ENCODE measurements at regions not wholly inside any gene's neighbourhood (a gene's known extent, or its start where the extent isn't known, plus 50 kb on each side); places are given as distances from the start of the nearest gene placed in this dataset.

DNA sequence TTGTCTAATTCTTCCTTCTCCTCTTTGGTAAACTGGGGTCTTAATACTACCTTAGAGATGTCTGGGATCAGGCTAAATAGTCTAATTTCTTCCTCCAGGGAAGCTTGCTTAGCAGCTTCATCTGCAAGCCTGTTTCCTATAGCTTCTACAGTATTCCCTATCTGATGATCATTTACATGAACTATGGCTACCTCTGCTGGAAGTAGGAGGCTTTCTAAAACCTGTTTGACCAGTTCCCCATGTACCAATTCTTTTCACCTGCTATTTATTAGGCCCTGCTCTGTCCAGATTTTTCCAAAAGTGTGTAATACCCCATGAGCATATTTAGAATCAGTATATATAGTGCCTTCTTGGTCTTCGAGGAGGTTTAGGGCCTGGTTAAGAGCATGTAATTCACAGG, 619.8 kb downstream of the HINT1 start (continued):
- TF ChIP-seq, protein P1, sequence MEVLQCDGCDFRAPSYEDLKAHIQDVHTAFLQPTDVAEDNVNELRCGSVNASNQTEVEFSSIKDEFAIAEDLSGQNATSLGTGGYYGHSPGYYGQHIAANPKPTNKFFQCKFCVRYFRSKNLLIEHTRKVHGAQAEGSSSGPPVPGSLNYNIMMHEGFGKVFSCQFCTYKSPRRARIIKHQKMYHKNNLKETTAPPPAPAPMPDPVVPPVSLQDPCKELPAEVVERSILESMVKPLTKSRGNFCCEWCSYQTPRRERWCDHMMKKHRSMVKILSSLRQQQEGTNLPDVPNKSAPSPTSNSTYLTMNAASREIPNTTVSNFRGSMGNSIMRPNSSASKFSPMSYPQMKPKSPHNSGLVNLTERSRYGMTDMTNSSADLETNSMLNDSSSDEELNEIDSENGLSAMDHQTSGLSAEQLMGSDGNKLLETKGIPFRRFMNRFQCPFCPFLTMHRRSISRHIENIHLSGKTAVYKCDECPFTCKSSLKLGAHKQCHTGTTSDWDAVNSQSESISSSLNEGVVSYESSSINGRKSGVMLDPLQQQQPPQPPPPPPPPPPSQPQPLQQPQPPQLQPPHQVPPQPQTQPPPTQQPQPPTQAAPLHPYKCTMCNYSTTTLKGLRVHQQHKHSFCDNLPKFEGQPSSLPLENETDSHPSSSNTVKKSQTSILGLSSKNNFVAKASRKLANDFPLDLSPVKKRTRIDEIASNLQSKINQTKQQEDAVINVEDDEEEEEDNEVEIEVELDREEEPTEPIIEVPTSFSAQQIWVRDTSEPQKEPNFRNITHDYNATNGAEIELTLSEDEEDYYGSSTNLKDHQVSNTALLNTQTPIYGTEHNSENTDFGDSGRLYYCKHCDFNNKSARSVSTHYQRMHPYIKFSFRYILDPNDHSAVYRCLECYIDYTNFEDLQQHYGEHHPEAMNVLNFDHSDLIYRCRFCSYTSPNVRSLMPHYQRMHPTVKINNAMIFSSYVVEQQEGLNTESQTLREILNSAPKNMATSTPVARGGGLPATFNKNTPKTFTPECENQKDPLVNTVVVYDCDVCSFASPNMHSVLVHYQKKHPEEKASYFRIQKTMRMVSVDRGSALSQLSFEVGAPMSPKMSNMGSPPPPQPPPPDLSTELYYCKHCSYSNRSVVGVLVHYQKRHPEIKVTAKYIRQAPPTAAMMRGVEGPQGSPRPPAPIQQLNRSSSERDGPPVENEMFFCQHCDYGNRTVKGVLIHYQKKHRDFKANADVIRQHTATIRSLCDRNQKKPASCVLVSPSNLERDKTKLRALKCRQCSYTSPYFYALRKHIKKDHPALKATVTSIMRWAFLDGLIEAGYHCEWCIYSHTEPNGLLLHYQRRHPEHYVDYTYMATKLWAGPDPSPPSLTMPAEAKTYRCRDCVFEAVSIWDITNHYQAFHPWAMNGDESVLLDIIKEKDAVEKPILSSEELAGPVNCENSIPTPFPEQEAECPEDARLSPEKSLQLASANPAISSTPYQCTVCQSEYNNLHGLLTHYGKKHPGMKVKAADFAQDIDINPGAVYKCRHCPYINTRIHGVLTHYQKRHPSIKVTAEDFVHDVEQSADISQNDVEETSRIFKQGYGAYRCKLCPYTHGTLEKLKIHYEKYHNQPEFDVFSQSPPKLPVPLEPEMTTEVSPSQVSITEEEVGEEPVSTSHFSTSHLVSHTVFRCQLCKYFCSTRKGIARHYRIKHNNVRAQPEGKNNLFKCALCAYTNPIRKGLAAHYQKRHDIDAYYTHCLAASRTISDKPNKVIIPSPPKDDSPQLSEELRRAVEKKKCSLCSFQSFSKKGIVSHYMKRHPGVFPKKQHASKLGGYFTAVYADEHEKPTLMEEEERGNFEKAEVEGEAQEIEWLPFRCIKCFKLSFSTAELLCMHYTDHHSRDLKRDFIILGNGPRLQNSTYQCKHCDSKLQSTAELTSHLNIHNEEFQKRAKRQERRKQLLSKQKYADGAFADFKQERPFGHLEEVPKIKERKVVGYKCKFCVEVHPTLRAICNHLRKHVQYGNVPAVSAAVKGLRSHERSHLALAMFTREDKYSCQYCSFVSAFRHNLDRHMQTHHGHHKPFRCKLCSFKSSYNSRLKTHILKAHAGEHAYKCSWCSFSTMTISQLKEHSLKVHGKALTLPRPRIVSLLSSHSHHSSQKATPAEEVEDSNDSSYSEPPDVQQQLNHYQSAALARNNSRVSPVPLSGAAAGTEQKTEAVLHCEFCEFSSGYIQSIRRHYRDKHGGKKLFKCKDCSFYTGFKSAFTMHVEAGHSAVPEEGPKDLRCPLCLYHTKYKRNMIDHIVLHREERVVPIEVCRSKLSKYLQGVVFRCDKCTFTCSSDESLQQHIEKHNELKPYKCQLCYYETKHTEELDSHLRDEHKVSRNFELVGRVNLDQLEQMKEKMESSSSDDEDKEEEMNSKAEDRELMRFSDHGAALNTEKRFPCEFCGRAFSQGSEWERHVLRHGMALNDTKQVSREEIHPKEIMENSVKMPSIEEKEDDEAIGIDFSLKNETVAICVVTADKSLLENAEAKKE (CRISPR knock-in tag; IDR thresholded peaks at IDR 0.05) = no peak
- TF ChIP-seq ZNF114 (CRISPR knock-in tag; IDR thresholded peaks at IDR 0.05) = no peak

DNA sequence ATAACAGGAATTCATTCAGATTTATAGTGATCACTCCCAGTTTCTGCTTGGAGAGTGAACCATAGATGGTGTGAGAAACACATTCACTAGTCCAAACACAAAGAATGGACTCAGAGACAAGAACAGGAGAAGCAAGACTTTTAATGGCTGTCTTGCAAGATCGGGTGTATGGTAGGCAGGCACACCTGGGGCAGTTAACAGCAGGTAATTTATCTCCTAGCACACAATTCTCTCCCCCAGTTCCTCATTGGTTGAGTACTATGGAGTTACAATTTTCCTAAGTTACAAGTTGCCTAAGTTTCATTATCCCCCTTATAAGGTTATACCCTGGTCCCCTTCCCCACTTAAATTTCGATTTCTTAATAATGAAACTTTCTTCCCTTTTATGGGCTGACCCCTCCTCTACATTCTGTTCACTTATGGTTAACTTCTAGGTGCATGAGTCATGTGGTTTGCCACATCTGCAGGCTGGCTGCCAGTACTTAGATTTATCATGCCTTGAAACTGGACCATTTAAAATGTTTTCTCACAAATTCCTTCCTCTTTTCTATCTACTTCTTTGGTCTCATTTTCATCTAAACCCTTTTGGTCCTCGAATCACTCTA, 623.3 kb downstream of the HINT1 start:
- Histone ChIP-seq H3K27me3 (ENCODE audit: insufficient read depth) (no peaks in the 10 kb centered on the region), H3K9me2 (ENCODE audit: insufficient read depth) (no peaks in the 10 kb centered on the region), H3K4me3 (no peak overlapping the region), H3K4me1 (ENCODE audit: insufficient read depth) (no peaks in the 10 kb centered on the region), H3K79me2 (replicated peaks; ENCODE audit: insufficient read depth) (no peaks in the 10 kb centered on the region), H3F3A (replicated peaks; ENCODE audit: low read depth) (no peaks in the 10 kb centered on the region), H3K36me3 (ENCODE audit: insufficient read depth) (no peaks in the 10 kb centered on the region), H4K20me1 (replicated peaks; ENCODE audit: insufficient read depth) (no peaks in the 10 kb centered on the region), H3K4me2 (no peak overlapping the region), H2AFZ (0 out of 2 replicates have a peak overlapping the region, but pooled peaks have one; percentile 7), H3K27ac (ENCODE audit: low read depth) (no peak overlapping the region)
- Mint-ChIP-seq H3K36me3 (ENCODE audit: low read depth) (peaks cover 17% of the 10 kb centered on the region), H3K27me3 (ENCODE audit: insufficient read depth, low read depth, poor library complexity) (no peaks in the 10 kb centered on the region), H3K4me3 (no peak overlapping the region), H3K9me3 (peaks cover 30% of the 10 kb centered on the region), H3K4me1 (no peaks in the 10 kb centered on the region), H3K27ac (no peak overlapping the region)
- DNase-seq (ENCODE audit: low spot score) (no peak), ATAC-seq (no peak)
- TF ChIP-seq EZH2phosphoT487 (IDR thresholded peaks at IDR 0.05; ENCODE audit: unreplicated experiment) = no peak
- TF ChIP-seq ZNF331 (CRISPR knock-in tag; IDR thresholded peaks at IDR 0.05; ENCODE audit: low read depth) = no peak
- TF ChIP-seq POLR2AphosphoS5 (IDR thresholded peaks at IDR 0.05; ENCODE audit: low read depth) = no peak
- TF ChIP-seq ZNF114 (CRISPR knock-in tag; IDR thresholded peaks at IDR 0.05) = no peak
- TF ChIP-seq, protein P1 (CRISPR knock-in tag; IDR thresholded peaks at IDR 0.05) = no peak
- no peak for TF ChIP-seq EZH2 (IDR thresholded peaks at IDR 0.05; ENCODE audit: low read depth, unreplicated experiment)
- no peak for TF ChIP-seq JUNB (IDR thresholded peaks at IDR 0.05; ENCODE audit: unreplicated experiment)
- no peak for TF ChIP-seq CREB1 (CRISPR knock-in tag; IDR thresholded peaks at IDR 0.05; ENCODE audit: low read depth)
- TF ChIP-seq NANOG (IDR thresholded peaks at IDR 0.05; ENCODE audit: borderline replicate concordance) = no peak

All from GM23338 (cell line).